ENCODE measurements at regions not wholly inside any gene's neighbourhood (a gene's known extent, or its start where the extent isn't known, plus 50 kb on each side); places are given as distances from the start of the nearest gene placed in this dataset.

- TF ChIP-seq CTCF (IDR thresholded peaks at IDR 0.05; ENCODE audit: insufficient read depth, low read length) (no peak), POLR2AphosphoS5 (IDR thresholded peaks at IDR 0.05; ENCODE audit: low read depth) (no peak), GABPA (IDR thresholded peaks at IDR 0.05; ENCODE audit: low read depth) (no peak)
Measured at GRCh38 chr21:31460980-31461379, 116.9 kb upstream of the TIAM1 start.

Data from HL-60 (cell line).